T-helper 1 cell treated with Interleukin-12 subunit alpha and Interleukin-12 subunit beta and Interleukin-4 antibody, amounts not matched to agents 30 μg/mL and 1 μg/mL, for 36 hours (primary cell): ENCODE measurements at regions not wholly inside any gene's neighbourhood (a gene's known extent, or its start where the extent isn't known, plus 50 kb on each side); places are given as distances from the start of the nearest gene placed in this dataset.

ENCODE experiments used
- H3K27ac Mint-ChIP-seq: one replicate; pipeline ENCODE4 v1.8.0; 2021; ENCODE audit warnings: mild to moderate bottlenecking, mixed read lengths
- H3K27me3 Mint-ChIP-seq: one replicate; pipeline ENCODE4 v1.8.0; 2021; ENCODE audit warnings: low read depth, mixed read lengths
- H3K36me3 Mint-ChIP-seq: one replicate; pipeline ENCODE4 v1.8.0; 2021; ENCODE audit warnings: low read depth, mixed read lengths
- H3K4me1 Mint-ChIP-seq: one replicate; pipeline ENCODE4 v1.8.0; 2021; ENCODE audit warnings: low read depth, mixed read lengths
- H3K4me3 Mint-ChIP-seq: one replicate; pipeline ENCODE4 v1.8.0; 2021; ENCODE audit warnings: mild to moderate bottlenecking, moderate library complexity, mixed read lengths
- H3K9me3 Mint-ChIP-seq: one replicate; pipeline ENCODE4 v1.8.0; 2021; ENCODE audit warnings: mixed read lengths

GRCh38 chr7:119515214-119515613 lies 757.8 kb upstream of the KCND2 start:
- Mint-ChIP-seq H3K9me3 (peaks cover 21% of the 10 kb centered on the region), H3K27ac (no peak overlapping the region), H3K4me3 (no peak overlapping the region), H3K4me1 (no peaks in the 10 kb centered on the region), H3K27me3 (no peaks in the 10 kb centered on the region), H3K36me3 (no peaks in the 10 kb centered on the region)

- Mint-ChIP-seq H3K27me3 (no peaks in the 10 kb centered on the region), H3K9me3 (peaks cover 22% of the 10 kb centered on the region), H3K4me3 (no peak overlapping the region), H3K36me3 (no peaks in the 10 kb centered on the region), H3K4me1 (no peaks in the 10 kb centered on the region), H3K27ac (no peak overlapping the region)
These were observed 757.0 kb upstream of the KCND2 start for GRCh38 chr7:119515962-119516361.

- H3K27me3 Mint-ChIP-seq: no peaks in the 10 kb centered on the region
- H3K4me3 Mint-ChIP-seq: no peak overlapping the region
- no peaks in the 10 kb centered on the region for H3K4me1 Mint-ChIP-seq
- peaks cover 17% of the 10 kb centered on the region for H3K9me3 Mint-ChIP-seq
- no peaks in the 10 kb centered on the region for H3K36me3 Mint-ChIP-seq
- H3K27ac Mint-ChIP-seq: no peak overlapping the region
These were observed 750.7 kb upstream of the KCND2 start for GRCh38 chr7:119522263-119522662.

GRCh38 chr7:119522698-119523097 lies 750.3 kb upstream of the KCND2 start:
- Mint-ChIP-seq H3K27ac (no peak overlapping the region), H3K9me3 (peaks cover 12% of the 10 kb centered on the region), H3K4me3 (no peak overlapping the region), H3K4me1 (no peaks in the 10 kb centered on the region), H3K36me3 (no peaks in the 10 kb centered on the region), H3K27me3 (no peaks in the 10 kb centered on the region)

GRCh38 chr7:119545118-119545517 lies 727.9 kb upstream of the KCND2 start:
- H3K27me3 Mint-ChIP-seq: no peaks in the 10 kb centered on the region
- H3K36me3 Mint-ChIP-seq: no peaks in the 10 kb centered on the region
- no peak overlapping the region for H3K4me3 Mint-ChIP-seq
- peaks cover 6% of the 10 kb centered on the region for H3K9me3 Mint-ChIP-seq
- no peak overlapping the region for H3K27ac Mint-ChIP-seq
- no peaks in the 10 kb centered on the region for H3K4me1 Mint-ChIP-seq

- Mint-ChIP-seq H3K36me3 (no peaks in the 10 kb centered on the region), H3K9me3 (no peaks in the 10 kb centered on the region), H3K4me1 (no peaks in the 10 kb centered on the region), H3K27me3 (no peaks in the 10 kb centered on the region), H3K27ac (no peak overlapping the region), H3K4me3 (no peak overlapping the region)
These were observed 717.2 kb upstream of the KCND2 start for GRCh38 chr7:119555788-119556187.

- Mint-ChIP-seq H3K27me3 (no peaks in the 10 kb centered on the region), H3K9me3 (no peaks in the 10 kb centered on the region), H3K4me3 (no peak overlapping the region), H3K27ac (no peak overlapping the region), H3K4me1 (no peaks in the 10 kb centered on the region), H3K36me3 (no peaks in the 10 kb centered on the region)
These were observed 716.5 kb upstream of the KCND2 start for GRCh38 chr7:119556436-119556835.

- Mint-ChIP-seq H3K27me3 (no peaks in the 10 kb centered on the region), H3K36me3 (no peaks in the 10 kb centered on the region), H3K27ac (no peak overlapping the region), H3K9me3 (peaks cover 12% of the 10 kb centered on the region), H3K4me3 (no peak overlapping the region), H3K4me1 (no peaks in the 10 kb centered on the region)
These were observed 711.2 kb upstream of the KCND2 start for GRCh38 chr7:119561751-119562150.

- peaks cover 12% of the 10 kb centered on the region for H3K9me3 Mint-ChIP-seq
- no peaks in the 10 kb centered on the region for H3K27me3 Mint-ChIP-seq
- H3K4me1 Mint-ChIP-seq: no peaks in the 10 kb centered on the region
- no peak overlapping the region for H3K27ac Mint-ChIP-seq
- no peaks in the 10 kb centered on the region for H3K36me3 Mint-ChIP-seq
- H3K4me3 Mint-ChIP-seq: no peak overlapping the region
These were observed 710.1 kb upstream of the KCND2 start for GRCh38 chr7:119562839-119563238.

- H3K4me1 Mint-ChIP-seq: no peaks in the 10 kb centered on the region
- peaks cover 4% of the 10 kb centered on the region for H3K9me3 Mint-ChIP-seq
- H3K36me3 Mint-ChIP-seq: no peaks in the 10 kb centered on the region
These were observed 701.3 kb upstream of the KCND2 start for GRCh38 chr7:119571666-119572065.

GRCh38 chr7:119572132-119572531 lies 700.8 kb upstream of the KCND2 start:
- no peaks in the 10 kb centered on the region for H3K27me3 Mint-ChIP-seq
- H3K4me1 Mint-ChIP-seq: no peaks in the 10 kb centered on the region
- peaks cover 4% of the 10 kb centered on the region for H3K9me3 Mint-ChIP-seq
- no peaks in the 10 kb centered on the region for H3K36me3 Mint-ChIP-seq
- no peak overlapping the region for H3K27ac Mint-ChIP-seq
- no peak overlapping the region for H3K4me3 Mint-ChIP-seq

More at GRCh38 chr7:119571666-119572065, 701.3 kb upstream of the KCND2 start:
- no peak overlapping the region for H3K27ac Mint-ChIP-seq
- H3K27me3 Mint-ChIP-seq: no peaks in the 10 kb centered on the region
- H3K4me3 Mint-ChIP-seq: no peak overlapping the region

GRCh38 chr7:119572541-119572940 lies 700.4 kb upstream of the KCND2 start:
- Mint-ChIP-seq H3K27me3 (no peaks in the 10 kb centered on the region), H3K9me3 (peaks cover 4% of the 10 kb centered on the region), H3K27ac (no peak overlapping the region), H3K36me3 (no peaks in the 10 kb centered on the region), H3K4me1 (no peaks in the 10 kb centered on the region), H3K4me3 (no peak overlapping the region)

GRCh38 chr7:119578116-119578515 lies 694.9 kb upstream of the KCND2 start:
- Mint-ChIP-seq H3K27me3 (no peaks in the 10 kb centered on the region), H3K4me3 (no peak overlapping the region)

GRCh38 chr7:119594956-119595355 lies 678.0 kb upstream of the KCND2 start:
- H3K4me1 Mint-ChIP-seq: no peaks in the 10 kb centered on the region
- H3K27me3 Mint-ChIP-seq: no peaks in the 10 kb centered on the region
- H3K27ac Mint-ChIP-seq: no peak overlapping the region
- H3K9me3 Mint-ChIP-seq: peaks cover 3% of the 10 kb centered on the region
- H3K4me3 Mint-ChIP-seq: no peak overlapping the region
- H3K36me3 Mint-ChIP-seq: no peaks in the 10 kb centered on the region

More at GRCh38 chr7:119578116-119578515, 694.9 kb upstream of the KCND2 start:
- H3K4me1 Mint-ChIP-seq: no peaks in the 10 kb centered on the region
- H3K36me3 Mint-ChIP-seq: no peaks in the 10 kb centered on the region
- no peak overlapping the region for H3K27ac Mint-ChIP-seq
- peaks cover 4% of the 10 kb centered on the region for H3K9me3 Mint-ChIP-seq

GRCh38 chr7:119596651-119597050 lies 676.3 kb upstream of the KCND2 start:
- no peaks in the 10 kb centered on the region for H3K4me1 Mint-ChIP-seq
- H3K27ac Mint-ChIP-seq: no peak overlapping the region
- H3K36me3 Mint-ChIP-seq: no peaks in the 10 kb centered on the region
- peaks cover 7% of the 10 kb centered on the region for H3K9me3 Mint-ChIP-seq
- H3K27me3 Mint-ChIP-seq: no peaks in the 10 kb centered on the region
- no peak overlapping the region for H3K4me3 Mint-ChIP-seq

GRCh38 chr7:119606297-119606696 lies 666.7 kb upstream of the KCND2 start:
- Mint-ChIP-seq H3K36me3 (no peaks in the 10 kb centered on the region), H3K27ac (no peak overlapping the region), H3K4me3 (no peak overlapping the region), H3K27me3 (no peaks in the 10 kb centered on the region), H3K4me1 (no peaks in the 10 kb centered on the region), H3K9me3 (peaks cover 8% of the 10 kb centered on the region)
